ENCODE measurements at regions not wholly inside any gene's neighbourhood (a gene's known extent, or its start where the extent isn't known, plus 50 kb on each side); places are given as distances from the start of the nearest gene placed in this dataset.

DNA sequence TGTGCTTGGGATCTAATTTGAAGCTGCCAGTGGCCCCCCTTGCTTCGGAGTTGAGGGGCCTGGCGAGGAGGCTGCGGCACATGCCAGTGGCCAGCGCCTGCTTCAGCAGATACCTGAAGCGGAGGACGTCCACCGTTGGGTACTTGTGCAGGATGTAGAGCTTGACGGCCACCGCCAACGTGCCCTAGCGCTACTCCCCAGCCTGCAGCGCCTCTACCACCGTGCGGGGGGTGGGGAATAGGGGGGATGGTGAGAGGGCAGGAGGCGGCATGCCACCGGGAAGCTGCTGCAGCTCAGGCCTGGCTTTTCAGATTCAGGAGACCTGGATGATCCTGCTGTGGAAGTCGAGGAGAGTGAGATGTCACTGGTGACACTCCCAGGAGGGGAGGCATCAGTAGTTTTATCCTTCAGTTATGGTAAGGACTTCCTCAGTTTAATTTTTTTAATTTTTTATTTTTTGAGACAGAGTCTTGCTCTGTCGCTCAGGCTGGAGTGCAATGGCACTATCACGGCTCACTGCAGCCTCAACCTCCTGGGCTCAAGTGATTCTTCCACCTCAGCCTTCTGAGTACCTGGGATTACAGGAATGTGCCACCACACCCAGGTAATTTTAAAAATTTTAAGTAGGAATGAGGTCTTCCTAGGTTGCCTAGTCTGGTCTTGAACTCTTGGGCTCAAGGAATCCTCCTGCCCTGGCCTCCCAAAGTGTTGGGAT lies 150.6 kb upstream of the FRMD4B start:
- TF ChIP-seq, protein P1, sequence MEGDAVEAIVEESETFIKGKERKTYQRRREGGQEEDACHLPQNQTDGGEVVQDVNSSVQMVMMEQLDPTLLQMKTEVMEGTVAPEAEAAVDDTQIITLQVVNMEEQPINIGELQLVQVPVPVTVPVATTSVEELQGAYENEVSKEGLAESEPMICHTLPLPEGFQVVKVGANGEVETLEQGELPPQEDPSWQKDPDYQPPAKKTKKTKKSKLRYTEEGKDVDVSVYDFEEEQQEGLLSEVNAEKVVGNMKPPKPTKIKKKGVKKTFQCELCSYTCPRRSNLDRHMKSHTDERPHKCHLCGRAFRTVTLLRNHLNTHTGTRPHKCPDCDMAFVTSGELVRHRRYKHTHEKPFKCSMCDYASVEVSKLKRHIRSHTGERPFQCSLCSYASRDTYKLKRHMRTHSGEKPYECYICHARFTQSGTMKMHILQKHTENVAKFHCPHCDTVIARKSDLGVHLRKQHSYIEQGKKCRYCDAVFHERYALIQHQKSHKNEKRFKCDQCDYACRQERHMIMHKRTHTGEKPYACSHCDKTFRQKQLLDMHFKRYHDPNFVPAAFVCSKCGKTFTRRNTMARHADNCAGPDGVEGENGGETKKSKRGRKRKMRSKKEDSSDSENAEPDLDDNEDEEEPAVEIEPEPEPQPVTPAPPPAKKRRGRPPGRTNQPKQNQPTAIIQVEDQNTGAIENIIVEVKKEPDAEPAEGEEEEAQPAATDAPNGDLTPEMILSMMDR (conservative IDR thresholded peaks at IDR 0.05) = no peak
- no peak for TF ChIP-seq ZFX (IDR thresholded peaks at IDR 0.05)

Data from C4-2B (cell line).